ENCODE measurements at regions not wholly inside any gene's neighbourhood (a gene's known extent, or its start where the extent isn't known, plus 50 kb on each side); places are given as distances from the start of the nearest gene placed in this dataset.
A peak's percentile ranks its signal among the peaks of the same experiment; 100 is the strongest.
"Not testable (repeated sequence)": the region's sequence is repeated elsewhere in the genome, so short reads cannot be mapped to it uniquely, and the experiment has no call there.

DNA sequence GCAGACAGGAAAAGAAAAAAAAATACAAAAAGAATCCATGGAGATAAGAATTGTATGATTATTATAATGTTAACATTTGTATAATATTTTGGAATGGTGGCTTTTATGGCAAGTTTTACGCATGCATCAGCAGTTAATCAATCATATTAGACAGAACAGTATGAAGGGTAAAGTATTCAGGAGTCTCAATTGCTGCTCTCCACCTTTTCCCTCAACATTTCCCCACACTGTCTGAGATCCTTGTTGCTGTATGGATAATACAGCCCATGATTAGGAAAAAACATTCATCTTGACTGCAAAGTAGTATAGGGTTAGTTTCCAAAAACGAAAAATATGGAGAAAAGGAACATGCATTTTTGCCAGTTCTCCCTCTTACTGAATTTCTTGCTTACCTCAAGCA is 755.3 kb upstream of the ARPP21 start:
- FAIRE-seq: no peak
- H3K36me3 ChIP-seq (ENCODE audit: control insufficient read depth, insufficient read depth, low read length): no peaks in the 10 kb centered on the region
- TF ChIP-seq, protein P1, sequence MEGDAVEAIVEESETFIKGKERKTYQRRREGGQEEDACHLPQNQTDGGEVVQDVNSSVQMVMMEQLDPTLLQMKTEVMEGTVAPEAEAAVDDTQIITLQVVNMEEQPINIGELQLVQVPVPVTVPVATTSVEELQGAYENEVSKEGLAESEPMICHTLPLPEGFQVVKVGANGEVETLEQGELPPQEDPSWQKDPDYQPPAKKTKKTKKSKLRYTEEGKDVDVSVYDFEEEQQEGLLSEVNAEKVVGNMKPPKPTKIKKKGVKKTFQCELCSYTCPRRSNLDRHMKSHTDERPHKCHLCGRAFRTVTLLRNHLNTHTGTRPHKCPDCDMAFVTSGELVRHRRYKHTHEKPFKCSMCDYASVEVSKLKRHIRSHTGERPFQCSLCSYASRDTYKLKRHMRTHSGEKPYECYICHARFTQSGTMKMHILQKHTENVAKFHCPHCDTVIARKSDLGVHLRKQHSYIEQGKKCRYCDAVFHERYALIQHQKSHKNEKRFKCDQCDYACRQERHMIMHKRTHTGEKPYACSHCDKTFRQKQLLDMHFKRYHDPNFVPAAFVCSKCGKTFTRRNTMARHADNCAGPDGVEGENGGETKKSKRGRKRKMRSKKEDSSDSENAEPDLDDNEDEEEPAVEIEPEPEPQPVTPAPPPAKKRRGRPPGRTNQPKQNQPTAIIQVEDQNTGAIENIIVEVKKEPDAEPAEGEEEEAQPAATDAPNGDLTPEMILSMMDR (IDR thresholded peaks at IDR 0.05; ENCODE audit: insufficient read depth, low read length, severe bottlenecking): no peak
- no peaks in the 10 kb centered on the region for H3K27me3 ChIP-seq (ENCODE audit: control insufficient read depth, insufficient read depth, low read length)
- no peak for DNase-seq (ENCODE audit: low read depth)
- no peak overlapping the region for H3K4me3 ChIP-seq (ENCODE audit: low read depth, low read length)

DNA sequence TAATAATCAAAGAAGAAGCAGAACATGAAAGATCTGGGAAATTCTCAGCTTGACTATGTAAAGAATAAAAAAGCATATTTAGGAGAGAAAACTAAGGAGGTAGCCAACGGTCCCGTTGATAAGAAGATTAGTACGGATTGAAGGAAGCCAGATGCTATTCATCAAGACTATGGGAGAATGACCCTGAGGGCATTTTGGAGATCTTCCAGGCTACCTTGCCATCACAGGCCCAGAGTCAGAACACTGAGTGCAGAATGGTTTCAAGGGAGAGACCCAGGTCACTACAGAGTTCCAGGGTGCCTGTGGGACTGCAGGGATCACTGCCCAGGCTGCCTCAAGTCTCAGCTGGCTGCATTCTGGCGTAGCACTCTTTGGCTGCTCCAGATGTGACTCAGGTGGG is 752.9 kb upstream of the ARPP21 start:
- TF ChIP-seq, protein P1 (IDR thresholded peaks at IDR 0.05; ENCODE audit: insufficient read depth, low read length, severe bottlenecking): no peak
- peak; percentile 10 for DNase-seq (ENCODE audit: low read depth)
- Histone ChIP-seq H3K4me3 (ENCODE audit: low read depth, low read length) (no peak overlapping the region), H3K36me3 (ENCODE audit: control insufficient read depth, insufficient read depth, low read length) (no peaks in the 10 kb centered on the region), H3K27me3 (ENCODE audit: control insufficient read depth, insufficient read depth, low read length) (no peaks in the 10 kb centered on the region)
- peak; percentile 7 for FAIRE-seq

DNA sequence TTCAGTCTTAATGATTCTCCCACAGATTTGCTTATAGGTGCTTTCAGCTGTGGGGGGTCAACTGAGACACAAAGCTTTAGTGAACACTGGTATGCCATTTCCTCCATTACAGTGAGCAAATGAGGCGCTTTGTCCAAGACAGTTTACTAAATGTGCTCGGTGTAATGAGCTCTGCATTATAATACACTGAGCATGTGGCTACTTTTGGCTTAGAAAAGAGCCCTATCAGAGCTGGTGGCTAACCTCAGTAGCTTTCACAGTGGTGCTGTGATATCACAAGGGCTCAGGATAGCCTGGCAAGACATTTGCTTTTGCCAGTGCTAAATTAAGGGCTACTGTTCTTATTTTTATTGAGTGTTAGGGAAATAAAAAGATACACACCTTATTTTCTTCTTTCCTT is 749.7 kb upstream of the ARPP21 start:
- Histone ChIP-seq H3K27me3 (ENCODE audit: control insufficient read depth, insufficient read depth, low read length) (no peaks in the 10 kb centered on the region), H3K4me3 (ENCODE audit: low read depth, low read length) (no peak overlapping the region), H3K36me3 (ENCODE audit: control insufficient read depth, insufficient read depth, low read length) (no peaks in the 10 kb centered on the region)
- DNase-seq (ENCODE audit: low read depth) (no peak), FAIRE-seq (no peak)
- TF ChIP-seq, protein P1 (IDR thresholded peaks at IDR 0.05; ENCODE audit: insufficient read depth, low read length, severe bottlenecking): no peak

DNA sequence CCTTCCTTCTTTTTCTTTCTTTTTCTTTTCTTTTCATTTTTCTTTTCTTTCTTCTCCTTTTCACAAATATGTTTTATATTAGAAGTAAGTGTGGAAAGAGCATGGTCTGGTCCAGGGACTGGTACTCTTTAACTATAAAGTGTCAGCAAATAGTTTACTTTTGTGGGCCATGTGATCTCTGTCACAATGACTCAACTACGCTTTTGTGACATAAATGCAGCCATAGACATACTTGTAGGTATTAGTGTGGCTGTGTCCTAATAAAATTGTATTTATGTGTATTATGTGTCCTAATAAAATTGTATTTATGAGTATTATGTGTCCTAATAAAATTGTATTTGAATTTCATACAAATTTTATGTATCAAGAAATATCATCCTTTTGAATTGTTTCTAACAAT is 749.1 kb upstream of the ARPP21 start:
- FAIRE-seq (no peak), DNase-seq (ENCODE audit: low read depth) (no peak)
- TF ChIP-seq, protein P1 (IDR thresholded peaks at IDR 0.05; ENCODE audit: insufficient read depth, low read length, severe bottlenecking): no peak
- no peaks in the 10 kb centered on the region for H3K27me3 ChIP-seq (ENCODE audit: control insufficient read depth, insufficient read depth, low read length)
- no peak overlapping the region for H3K4me3 ChIP-seq (ENCODE audit: low read depth, low read length)
- H3K36me3 ChIP-seq (ENCODE audit: control insufficient read depth, insufficient read depth, low read length): no peaks in the 10 kb centered on the region

DNA sequence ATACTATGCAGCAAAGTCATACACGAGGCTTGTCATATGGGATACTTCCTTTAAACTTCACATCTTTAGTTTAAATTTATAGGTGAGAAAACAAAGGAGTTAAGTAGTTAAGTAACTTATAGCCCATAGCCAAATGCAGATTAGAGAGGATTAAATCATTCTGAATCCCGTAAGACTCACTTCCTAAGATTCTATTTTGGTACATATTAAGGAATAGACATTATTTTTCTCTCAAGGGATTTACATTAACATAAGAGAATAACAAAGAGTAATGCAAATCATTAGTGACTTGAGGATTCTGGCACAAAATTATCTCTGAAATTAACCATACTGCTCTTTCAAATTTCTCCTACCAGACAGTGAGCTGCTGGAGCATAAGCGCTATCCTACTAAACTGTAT is 747.4 kb upstream of the ARPP21 start:
- DNase-seq (ENCODE audit: low read depth): no peak
- H3K27me3 ChIP-seq (ENCODE audit: control insufficient read depth, insufficient read depth, low read length): no peaks in the 10 kb centered on the region
- no peak for FAIRE-seq
- TF ChIP-seq, protein P1 (IDR thresholded peaks at IDR 0.05; ENCODE audit: insufficient read depth, low read length, severe bottlenecking): no peak
- no peaks in the 10 kb centered on the region for H3K36me3 ChIP-seq (ENCODE audit: control insufficient read depth, insufficient read depth, low read length)
- no peak overlapping the region for H3K4me3 ChIP-seq (ENCODE audit: low read depth, low read length)

DNA sequence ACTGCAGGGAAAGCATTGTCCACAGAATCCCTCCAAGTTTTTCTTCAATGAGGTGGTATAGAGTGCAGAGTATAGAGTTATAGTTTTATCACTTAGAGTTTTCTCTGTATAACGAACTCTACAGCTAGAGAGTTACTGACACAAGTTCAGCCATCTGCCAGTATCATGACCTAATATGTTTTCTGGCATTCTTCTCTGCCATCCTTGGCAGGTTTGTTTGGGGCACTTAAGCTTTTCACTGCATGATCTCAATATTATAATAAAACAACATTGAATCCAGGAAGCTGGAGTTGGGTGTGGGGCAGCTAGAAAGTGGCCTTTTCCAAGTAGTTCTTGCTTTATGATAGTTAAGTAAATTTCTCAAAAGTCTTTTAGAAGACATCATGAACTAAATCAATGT is 743.5 kb upstream of the ARPP21 start:
- no peaks in the 10 kb centered on the region for H3K36me3 ChIP-seq (ENCODE audit: control insufficient read depth, insufficient read depth, low read length)
- no peaks in the 10 kb centered on the region for H3K27me3 ChIP-seq (ENCODE audit: control insufficient read depth, insufficient read depth, low read length)
- TF ChIP-seq, protein P1 (IDR thresholded peaks at IDR 0.05; ENCODE audit: insufficient read depth, low read length, severe bottlenecking): no peak
- no peak overlapping the region for H3K4me3 ChIP-seq (ENCODE audit: low read depth, low read length)
- FAIRE-seq (no peak), DNase-seq (ENCODE audit: low read depth) (no peak)

DNA sequence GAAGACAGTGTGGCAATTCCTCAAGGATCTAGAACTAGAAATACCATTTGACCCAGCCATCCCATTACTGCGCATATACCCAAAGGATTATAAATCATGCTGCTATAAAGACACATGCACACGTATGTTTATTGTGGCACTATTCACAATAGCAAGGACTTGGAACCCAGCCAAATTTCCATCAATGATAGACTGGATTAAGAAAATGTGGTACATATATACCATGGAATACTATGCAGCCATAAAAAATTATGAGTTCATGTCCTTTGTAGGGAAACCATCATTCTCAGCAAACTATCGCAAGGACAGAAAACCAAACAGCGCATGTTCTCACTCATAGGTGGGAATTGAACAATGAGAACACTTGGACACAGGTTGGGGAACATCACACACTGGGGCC is 729.6 kb upstream of the ARPP21 start:
- not testable (repeated sequence) for H3K27me3 ChIP-seq (ENCODE audit: control insufficient read depth, insufficient read depth, low read length); H3K36me3 ChIP-seq (ENCODE audit: control insufficient read depth, insufficient read depth, low read length); DNase-seq (ENCODE audit: low read depth); H3K4me3 ChIP-seq (ENCODE audit: low read depth, low read length); FAIRE-seq
